ENCODE measurements at regions not wholly inside any gene's neighbourhood (a gene's known extent, or its start where the extent isn't known, plus 50 kb on each side); places are given as distances from the start of the nearest gene placed in this dataset.

DNA sequence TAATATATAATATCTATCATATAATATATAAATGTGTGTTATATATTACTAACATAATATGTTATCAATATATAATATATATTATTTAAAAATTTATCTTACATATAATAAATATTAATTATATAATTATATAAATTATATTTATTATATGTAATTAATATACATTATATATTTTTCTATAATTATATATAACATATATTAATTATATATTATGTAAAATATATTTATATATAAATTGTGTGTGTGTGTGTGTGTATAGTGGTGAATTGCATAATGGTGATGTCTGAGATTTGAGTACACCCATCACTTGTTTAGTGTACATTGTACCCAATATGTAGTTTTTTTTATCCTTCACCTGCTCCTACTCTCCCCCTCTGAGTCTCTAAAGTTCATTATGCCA lies 205.9 kb upstream of the KCNG1 start:
- Histone ChIP-seq H3K9ac (ENCODE audit: low read length) (no peak overlapping the region), H3F3A (ENCODE audit: insufficient read depth, low read length) (no peaks in the 10 kb centered on the region), H4K20me1 (ENCODE audit: insufficient read depth, low read length) (no peaks in the 10 kb centered on the region), H3K4me3 (ENCODE audit: low read length) (no peak overlapping the region), H3K27ac (ENCODE audit: low read length) (no peak overlapping the region), H3K79me2 (ENCODE audit: low read length) (no peaks in the 10 kb centered on the region), H2AFZ (ENCODE audit: low read length) (no peak overlapping the region), H3K4me2 (ENCODE audit: low read depth, low read length) (no peak overlapping the region), H3K36me3 (replicated peaks; ENCODE audit: insufficient read depth, low read length) (no peaks in the 10 kb centered on the region), H3K9me2 (replicated peaks; ENCODE audit: insufficient read depth, low read length) (no peaks in the 10 kb centered on the region), H3K4me1 (ENCODE audit: low read length) (no peaks in the 10 kb centered on the region), H3K27me3 (replicated peaks; ENCODE audit: insufficient read depth, low read length) (no peaks in the 10 kb centered on the region; the same call in 1 of the 2 replicates), H3K9me3 (replicated peaks; ENCODE audit: insufficient read depth, low read length) (no peaks in the 10 kb centered on the region)
- TF ChIP-seq EZH2phosphoT487 (IDR thresholded peaks at IDR 0.05; ENCODE audit: low read length) (no peak), EZH2 (optimal IDR thresholded peaks at IDR 0.05; ENCODE audit: low read depth, low read length) (no peak)
- TF ChIP-seq, protein P1, sequence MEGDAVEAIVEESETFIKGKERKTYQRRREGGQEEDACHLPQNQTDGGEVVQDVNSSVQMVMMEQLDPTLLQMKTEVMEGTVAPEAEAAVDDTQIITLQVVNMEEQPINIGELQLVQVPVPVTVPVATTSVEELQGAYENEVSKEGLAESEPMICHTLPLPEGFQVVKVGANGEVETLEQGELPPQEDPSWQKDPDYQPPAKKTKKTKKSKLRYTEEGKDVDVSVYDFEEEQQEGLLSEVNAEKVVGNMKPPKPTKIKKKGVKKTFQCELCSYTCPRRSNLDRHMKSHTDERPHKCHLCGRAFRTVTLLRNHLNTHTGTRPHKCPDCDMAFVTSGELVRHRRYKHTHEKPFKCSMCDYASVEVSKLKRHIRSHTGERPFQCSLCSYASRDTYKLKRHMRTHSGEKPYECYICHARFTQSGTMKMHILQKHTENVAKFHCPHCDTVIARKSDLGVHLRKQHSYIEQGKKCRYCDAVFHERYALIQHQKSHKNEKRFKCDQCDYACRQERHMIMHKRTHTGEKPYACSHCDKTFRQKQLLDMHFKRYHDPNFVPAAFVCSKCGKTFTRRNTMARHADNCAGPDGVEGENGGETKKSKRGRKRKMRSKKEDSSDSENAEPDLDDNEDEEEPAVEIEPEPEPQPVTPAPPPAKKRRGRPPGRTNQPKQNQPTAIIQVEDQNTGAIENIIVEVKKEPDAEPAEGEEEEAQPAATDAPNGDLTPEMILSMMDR (IDR thresholded peaks at IDR 0.05; ENCODE audit: low read length), result no peak
- no peak for DNase-seq

- no peak for DNase-seq
- Histone ChIP-seq H3K9ac (ENCODE audit: low read length) (no peak overlapping the region), H3K27me3 (replicated peaks; ENCODE audit: insufficient read depth, low read length) (no peaks in the 10 kb centered on the region; the same call in 1 of the 2 replicates), H3K4me2 (ENCODE audit: low read depth, low read length) (no peak overlapping the region), H3K36me3 (replicated peaks; ENCODE audit: insufficient read depth, low read length) (no peaks in the 10 kb centered on the region), H3K4me3 (ENCODE audit: low read length) (no peak overlapping the region), H3F3A (ENCODE audit: insufficient read depth, low read length) (no peaks in the 10 kb centered on the region), H3K79me2 (ENCODE audit: low read length) (no peaks in the 10 kb centered on the region), H3K9me3 (replicated peaks; ENCODE audit: insufficient read depth, low read length) (no peaks in the 10 kb centered on the region), H4K20me1 (ENCODE audit: insufficient read depth, low read length) (no peaks in the 10 kb centered on the region), H3K27ac (ENCODE audit: low read length) (no peak overlapping the region), H2AFZ (ENCODE audit: low read length) (no peak overlapping the region), H3K9me2 (replicated peaks; ENCODE audit: insufficient read depth, low read length) (no peaks in the 10 kb centered on the region), H3K4me1 (ENCODE audit: low read length) (no peaks in the 10 kb centered on the region)
- TF ChIP-seq EZH2phosphoT487 (IDR thresholded peaks at IDR 0.05; ENCODE audit: low read length) (no peak), EZH2 (optimal IDR thresholded peaks at IDR 0.05; ENCODE audit: low read depth, low read length) (no peak)
- TF ChIP-seq, protein P1 (IDR thresholded peaks at IDR 0.05; ENCODE audit: low read length), result no peak
Measured at GRCh38 chr20:51227744-51228143, 204.8 kb upstream of the KCNG1 start.

DNA sequence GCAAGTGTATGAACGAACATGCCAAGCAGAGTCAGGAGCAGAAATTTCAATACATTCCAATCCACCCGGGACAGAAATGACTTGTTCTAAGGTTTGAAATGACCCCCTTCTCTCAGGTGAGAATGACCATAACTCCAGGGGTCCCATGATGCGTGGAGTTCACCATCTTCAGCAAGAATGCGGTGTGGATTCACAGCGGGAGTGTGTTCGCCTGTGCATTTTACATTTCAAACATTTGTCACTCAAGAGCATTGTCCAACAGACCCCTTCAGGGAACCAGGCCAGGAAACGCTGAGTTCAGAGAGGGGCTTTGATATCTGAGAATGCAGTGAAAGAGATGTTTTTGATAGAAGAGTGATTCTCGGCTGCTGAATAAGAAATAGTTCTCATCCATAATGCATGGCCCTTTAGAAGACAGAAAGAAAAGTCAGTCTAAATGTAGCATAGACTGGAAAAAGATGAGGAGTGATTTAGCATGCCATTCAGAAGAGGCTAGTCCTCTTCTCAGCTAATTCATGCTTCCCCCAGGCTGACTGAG lies 200.3 kb upstream of the KCNG1 start:
- H4K20me1 ChIP-seq (ENCODE audit: insufficient read depth, low read length), result no peaks in the 10 kb centered on the region
- TF ChIP-seq EZH2phosphoT487 (IDR thresholded peaks at IDR 0.05; ENCODE audit: low read length), result no peak
- TF ChIP-seq, protein P1 (IDR thresholded peaks at IDR 0.05; ENCODE audit: low read length), result no peak
- no peak for TF ChIP-seq EZH2 (optimal IDR thresholded peaks at IDR 0.05; ENCODE audit: low read depth, low read length)
- H3K9ac ChIP-seq (ENCODE audit: low read length), result no peak overlapping the region
- no peak overlapping the region for H3K27ac ChIP-seq (ENCODE audit: low read length)
- no peaks in the 10 kb centered on the region for H3K9me3 ChIP-seq (replicated peaks; ENCODE audit: insufficient read depth, low read length)
- no peak overlapping the region for H3K4me2 ChIP-seq (ENCODE audit: low read depth, low read length)
- H3K36me3 ChIP-seq (replicated peaks; ENCODE audit: insufficient read depth, low read length), result no peaks in the 10 kb centered on the region
- no peaks in the 10 kb centered on the region for H3K9me2 ChIP-seq (replicated peaks; ENCODE audit: insufficient read depth, low read length)
- H3K4me1 ChIP-seq (ENCODE audit: low read length), result no peaks in the 10 kb centered on the region
- no peaks in the 10 kb centered on the region for H3K27me3 ChIP-seq (replicated peaks; ENCODE audit: insufficient read depth, low read length)
- no peak overlapping the region for H2AFZ ChIP-seq (ENCODE audit: low read length)
- H3K79me2 ChIP-seq (ENCODE audit: low read length), result no peaks in the 10 kb centered on the region
- no peaks in the 10 kb centered on the region for H3F3A ChIP-seq (ENCODE audit: insufficient read depth, low read length)
- H3K4me3 ChIP-seq (ENCODE audit: low read length), result no peak overlapping the region
- DNase-seq, result no peak
